ENCODE measurements at regions not wholly inside any gene's neighbourhood (a gene's known extent, or its start where the extent isn't known, plus 50 kb on each side); places are given as distances from the start of the nearest gene placed in this dataset.

DNA sequence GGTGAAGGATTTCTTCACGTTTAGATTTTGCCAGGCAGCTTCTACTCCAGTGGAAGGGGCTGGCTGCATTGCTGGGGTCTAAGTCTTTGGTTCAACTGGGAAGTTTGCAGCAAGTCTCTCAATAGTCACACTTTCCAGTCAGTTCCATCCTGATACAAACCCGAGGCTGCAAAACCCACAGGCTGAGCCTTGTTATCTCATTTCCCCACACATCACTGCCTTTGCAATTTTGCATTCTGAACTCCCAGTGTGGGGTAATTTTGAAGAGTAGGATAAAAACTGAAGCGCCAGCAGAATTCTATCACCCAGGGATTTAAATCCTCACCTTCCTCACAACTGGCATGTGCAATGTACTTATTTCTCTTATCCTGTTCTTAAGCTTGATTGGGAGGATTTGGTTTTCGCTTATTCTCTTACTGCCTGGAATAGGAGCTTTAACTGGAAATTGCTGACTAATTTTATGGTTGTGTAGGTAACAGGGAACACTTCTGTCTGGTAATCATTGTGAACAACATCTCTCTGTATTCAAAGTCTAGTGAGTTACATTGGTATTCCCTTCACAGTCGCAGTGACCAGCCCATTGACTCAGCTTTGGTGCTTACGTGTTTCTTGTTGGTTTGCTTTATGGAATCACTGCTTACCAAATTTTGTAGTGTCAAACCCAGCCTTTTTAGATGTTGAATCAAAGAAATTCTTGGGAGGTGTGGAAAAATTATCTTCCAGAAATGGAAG lies 142.0 kb upstream of the TOPAZ1 start:
- H3K4me3 ChIP-seq (replicated peaks; ENCODE audit: low read depth, low read length): no peak overlapping the region
- TF ChIP-seq, protein P1, sequence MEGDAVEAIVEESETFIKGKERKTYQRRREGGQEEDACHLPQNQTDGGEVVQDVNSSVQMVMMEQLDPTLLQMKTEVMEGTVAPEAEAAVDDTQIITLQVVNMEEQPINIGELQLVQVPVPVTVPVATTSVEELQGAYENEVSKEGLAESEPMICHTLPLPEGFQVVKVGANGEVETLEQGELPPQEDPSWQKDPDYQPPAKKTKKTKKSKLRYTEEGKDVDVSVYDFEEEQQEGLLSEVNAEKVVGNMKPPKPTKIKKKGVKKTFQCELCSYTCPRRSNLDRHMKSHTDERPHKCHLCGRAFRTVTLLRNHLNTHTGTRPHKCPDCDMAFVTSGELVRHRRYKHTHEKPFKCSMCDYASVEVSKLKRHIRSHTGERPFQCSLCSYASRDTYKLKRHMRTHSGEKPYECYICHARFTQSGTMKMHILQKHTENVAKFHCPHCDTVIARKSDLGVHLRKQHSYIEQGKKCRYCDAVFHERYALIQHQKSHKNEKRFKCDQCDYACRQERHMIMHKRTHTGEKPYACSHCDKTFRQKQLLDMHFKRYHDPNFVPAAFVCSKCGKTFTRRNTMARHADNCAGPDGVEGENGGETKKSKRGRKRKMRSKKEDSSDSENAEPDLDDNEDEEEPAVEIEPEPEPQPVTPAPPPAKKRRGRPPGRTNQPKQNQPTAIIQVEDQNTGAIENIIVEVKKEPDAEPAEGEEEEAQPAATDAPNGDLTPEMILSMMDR (IDR thresholded peaks at IDR 0.05; ENCODE audit: low read depth, low read length, missing control alignments): no peak
- no peak for DNase-seq (ENCODE audit: extremely low read depth, low read depth)

DNA sequence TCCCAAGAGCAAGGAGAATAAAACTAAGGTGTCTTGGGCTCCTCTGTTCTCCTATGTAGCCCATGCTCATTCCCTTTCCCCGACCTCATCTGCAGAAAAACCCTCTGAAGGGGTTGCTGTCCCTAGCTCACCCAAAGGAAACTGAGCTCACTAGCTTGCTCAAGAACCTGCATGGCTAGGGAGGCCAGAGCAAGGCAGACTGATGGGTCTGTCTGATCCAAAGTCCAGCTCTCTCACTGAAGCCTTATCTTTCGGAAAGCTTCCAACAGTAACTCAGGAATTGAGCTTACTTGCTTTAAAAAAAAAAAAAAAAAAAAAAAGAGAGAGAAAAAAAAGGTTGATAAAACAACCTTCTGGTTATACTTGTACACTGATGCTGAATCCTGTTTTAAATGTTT lies 141.4 kb upstream of the TOPAZ1 start:
- DNase-seq (ENCODE audit: extremely low read depth, low read depth): no peak
- no peak overlapping the region for H3K4me3 ChIP-seq (replicated peaks; ENCODE audit: low read depth, low read length)
- TF ChIP-seq, protein P1 (IDR thresholded peaks at IDR 0.05; ENCODE audit: low read depth, low read length, missing control alignments): no peak

DNA sequence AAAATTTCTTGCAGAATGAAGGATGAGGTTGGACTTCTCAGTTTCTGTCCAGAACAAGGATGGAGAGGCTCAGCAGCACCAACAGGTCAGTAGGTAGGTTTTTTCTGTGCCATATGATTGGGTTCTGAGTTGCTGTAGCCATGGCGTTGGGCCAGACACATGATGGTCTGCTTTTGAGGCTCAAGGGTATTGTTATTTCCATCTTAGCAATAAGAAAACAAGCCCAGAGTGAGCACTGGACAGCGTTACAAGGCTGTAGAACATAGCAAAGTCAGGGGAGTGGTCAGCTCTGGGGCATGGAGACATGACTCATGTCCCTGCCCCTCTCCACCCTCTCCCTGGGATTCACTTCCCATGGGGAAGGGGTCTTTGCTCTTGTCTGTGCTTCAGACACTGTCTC lies 137.6 kb upstream of the TOPAZ1 start:
- no peak for DNase-seq (ENCODE audit: extremely low read depth, low read depth)
- TF ChIP-seq, protein P1 (IDR thresholded peaks at IDR 0.05; ENCODE audit: low read depth, low read length, missing control alignments): no peak

DNA sequence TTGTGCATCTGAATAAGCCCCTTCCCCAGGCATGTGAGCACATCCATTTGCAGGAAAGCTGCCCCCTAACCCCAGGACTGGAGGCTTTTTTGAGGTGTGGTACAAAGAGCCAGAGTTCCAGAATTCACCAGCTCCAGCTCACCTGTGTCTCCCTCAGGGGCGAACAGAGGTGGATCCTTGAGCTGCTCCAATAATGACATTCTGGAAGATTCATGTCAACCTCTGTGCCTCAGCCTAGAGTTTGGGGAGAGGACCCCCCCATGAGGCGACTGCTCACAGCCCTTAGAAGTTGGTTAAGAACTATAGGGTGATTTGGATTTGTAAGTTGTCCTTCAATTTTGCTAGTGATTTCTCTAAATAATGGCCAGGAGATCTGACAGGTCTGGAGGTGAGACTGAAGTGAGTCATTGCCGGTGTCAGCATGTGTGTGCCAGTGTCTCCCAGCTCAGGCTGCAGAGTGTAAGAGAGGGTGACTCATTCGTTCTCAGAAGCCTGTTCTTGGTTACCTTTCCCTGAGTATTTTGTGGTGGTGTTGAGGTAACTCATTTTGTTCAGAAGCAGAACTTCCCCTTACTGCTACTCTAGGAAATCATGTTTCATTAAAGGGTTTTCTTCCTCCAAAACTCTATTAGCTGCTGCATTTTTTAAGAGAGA lies 136.9 kb upstream of the TOPAZ1 start:
- TF ChIP-seq, protein P1 (IDR thresholded peaks at IDR 0.05; ENCODE audit: low read depth, low read length, missing control alignments): no peak
- no peak overlapping the region for H3K4me3 ChIP-seq (replicated peaks; ENCODE audit: low read depth, low read length)
- peak; percentile 40 for DNase-seq (ENCODE audit: extremely low read depth, low read depth)

More for the DNA sequence above, 137.6 kb upstream of the TOPAZ1 start:
- no peak overlapping the region for H3K4me3 ChIP-seq (replicated peaks; ENCODE audit: low read depth, low read length)

DNA sequence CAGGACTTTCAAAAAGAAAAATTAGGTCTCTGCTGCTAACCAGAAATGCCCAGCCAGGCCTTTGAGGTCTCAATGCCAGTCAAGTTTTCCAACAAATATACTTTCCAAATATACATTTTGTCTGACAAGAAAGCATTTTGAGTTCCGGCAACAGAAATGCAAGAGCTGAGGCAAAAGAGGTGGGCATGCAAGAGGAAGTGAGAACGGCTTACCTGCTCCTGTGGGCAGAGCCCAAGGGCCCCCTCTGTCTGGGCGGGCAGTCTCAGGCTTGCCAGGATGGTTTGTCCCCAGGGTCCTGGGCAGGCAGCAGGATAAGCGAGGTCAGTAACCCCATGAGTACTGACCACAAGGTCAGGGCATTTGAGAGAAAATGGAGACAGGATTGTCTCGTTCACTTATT lies 136.1 kb upstream of the TOPAZ1 start:
- TF ChIP-seq, protein P1 (IDR thresholded peaks at IDR 0.05; ENCODE audit: low read depth, low read length, missing control alignments): no peak
- no peak for DNase-seq (ENCODE audit: extremely low read depth, low read depth)

DNA sequence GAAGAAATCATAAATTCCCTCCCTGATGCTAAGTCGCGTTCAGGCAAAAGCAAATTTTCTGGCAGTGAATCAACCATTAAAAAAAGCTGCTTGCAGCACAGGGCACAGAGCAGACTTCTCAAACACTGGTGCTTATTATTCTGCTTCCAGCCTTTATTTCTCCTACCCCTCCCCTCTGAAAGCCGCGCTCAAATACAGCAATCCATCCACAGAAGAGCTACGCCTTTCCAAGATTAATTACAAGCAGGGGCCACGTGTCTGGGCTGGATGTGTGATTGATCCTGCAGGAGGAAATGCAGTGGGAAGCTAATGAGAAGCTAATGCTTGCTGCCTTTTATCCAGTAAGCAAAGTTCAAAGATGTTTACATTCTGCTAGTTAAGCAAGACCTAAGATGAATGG lies 134.9 kb upstream of the TOPAZ1 start:
- no peak for DNase-seq (ENCODE audit: extremely low read depth, low read depth)
- TF ChIP-seq, protein P1 (IDR thresholded peaks at IDR 0.05; ENCODE audit: low read depth, low read length, missing control alignments): no peak
- no peak overlapping the region for H3K4me3 ChIP-seq (replicated peaks; ENCODE audit: low read depth, low read length)

More for the DNA sequence above, 136.1 kb upstream of the TOPAZ1 start:
- no peak overlapping the region for H3K4me3 ChIP-seq (replicated peaks; ENCODE audit: low read depth, low read length)
